Ovary (tissue), 7 donors: ENCODE measurements at regions not wholly inside any gene's neighbourhood (a gene's known extent, or its start where the extent isn't known, plus 50 kb on each side); places are given as distances from the start of the nearest gene placed in this dataset.

Experiments used
- DNase-seq, 5 donors: peaks; one replicate each; pipeline ENCODE4 v3.0.0-alpha.2; 2019 to 2020
- H3K27ac ChIP-seq, 2 donors: fragments of 200-600 bp; one replicate each; pipeline versions ENCODE4 v1.5.1 to v1.8.0; 2019 to 2022
- H3K27me3 ChIP-seq: fragments of 200-600 bp; one replicate; pipeline ENCODE4 v1.8.0; 2022
- H3K36me3 ChIP-seq: fragments of 200-600 bp; sonication (generic); one replicate; pipeline ENCODE4 v1.5.1; 2019
- H3K4me1 ChIP-seq: one replicate; pipeline ENCODE4 v1.8.1; 2013; ENCODE audit warnings: mild to moderate bottlenecking, moderate library complexity; ENCODE audit not compliant: insufficient read depth
- H3K4me3 ChIP-seq: fragments of 200-600 bp; sonication (generic); one replicate; pipeline ENCODE4 v1.5.1; 2017
- H3K9me3 ChIP-seq, 2 donors: fragments of 200-600 bp in 1 of 2; sonication (generic) in 1 of 2; one replicate each; pipeline versions ENCODE4 v1.5.1 to v1.8.1; 2013 to 2019; ENCODE audit warnings: mild to moderate bottlenecking in 1 of 2, moderate library complexity in 1 of 2
- CTCF ChIP-seq, 3 donors: fragments of 450-650 bp in 2 of 3; fragments of 200-600 bp in 1 of 3; IDR thresholded peaks; one replicate each; pipeline versions ENCODE4 v1.5.1 to v1.8.0; 2016 to 2022; ENCODE audit warnings: antibody characterized with exemption in 3 of 3, mild to moderate bottlenecking in 1 of 3
- EP300 ChIP-seq: sonication (generic); formaldehyde crosslinking; IDR thresholded peaks from one replicate; pipeline ENCODE4 v1.6.1; 2017; ENCODE audit warnings: antibody characterized with exemption
- POLR2A ChIP-seq: fragments of 450-650 bp; IDR thresholded peaks from one replicate; pipeline ENCODE4 v1.6.1; 2017; ENCODE audit warnings: antibody characterized with exemption, mild to moderate bottlenecking, moderate library complexity
- WGBS, 3 donors: extraction: QIAGEN DNeasy Blood & Tissue Kit in 1 of 3; methylation state at CpG; one replicate each; pipeline versions ENCODE4 v1.1.5 to v1.1.7; 2013 to 2017; 5-methylcytosine and 5-hydroxymethylcytosine counted together
- intact Hi-C, 4 donors: fragments of 100-400 bp; cut with DNase I; formaldehyde crosslinking; loops; one replicate each; pipeline versions ENCODE4 v1.11.0 to v1.15.1; 2022 to 2023
- donor health status: DM: no; HTN: no; CAD: no; lungs with moderate emphysema.
- donor health status: DM: no; HTN: no; CAD: no.
- donor health status: Bipolar disorder and iron deficiency.
- donor health status: DM: no; HTN: no; CAD: no.
- donor health status: DM: yes; HTN: yes; CAD: no.

GRCh38 chr3:10744098-10744465 lies 71.9 kb upstream of the SLC6A11 start:
- no peaks in the 10 kb centered on the region for H3K27me3 ChIP-seq
- 11 to 23% (median 19%) methylated on average over 7 of the region's 7 CpGs for WGBS, 3 donors
- no peaks in the 10 kb centered on the region for H3K4me1 ChIP-seq
- no peak for DNase-seq
- H3K9me3 ChIP-seq = no peaks in the 10 kb centered on the region
- intact Hi-C loops = no loop called here
- no peaks in the 10 kb centered on the region for H3K36me3 ChIP-seq
- H3K27ac ChIP-seq = no peak overlapping the region
- no peak for TF ChIP-seq CTCF (IDR thresholded peaks at IDR 0.05)
- no peak for TF ChIP-seq POLR2A
- no peak for TF ChIP-seq EP300
- H3K4me3 ChIP-seq = no peak overlapping the region

GRCh38 chr3:10745392-10745791 lies 70.6 kb upstream of the SLC6A11 start:
- TF ChIP-seq POLR2A = no peak
- TF ChIP-seq CTCF (IDR thresholded peaks at IDR 0.05) = no peak
- intact Hi-C loops = no loop called here
- H3K27ac ChIP-seq = no peak overlapping the region
- H3K4me3 ChIP-seq = no peak overlapping the region
- H3K9me3 ChIP-seq = no peaks in the 10 kb centered on the region
- H3K4me1 ChIP-seq = no peaks in the 10 kb centered on the region
- DNase-seq = no peak
- H3K36me3 ChIP-seq = no peaks in the 10 kb centered on the region
- no peaks in the 10 kb centered on the region for H3K27me3 ChIP-seq

- intact Hi-C loops = no loop called here
- WGBS, 3 donors = 55 to 56% (median 55%) methylated on average over 4 of the region's 4 CpGs
- no peaks in the 10 kb centered on the region for H3K27me3 ChIP-seq
Observed at GRCh38 chr3:10746001-10746400, 70.0 kb upstream of the SLC6A11 start.

GRCh38 chr3:10746684-10747083 lies 69.3 kb upstream of the SLC6A11 start:
- WGBS, 3 donors = 87 to 93% (median 89%) methylated on average over 2 of the region's 2 CpGs
- Histone ChIP-seq H3K4me3 (no peak overlapping the region), H3K36me3 (no peaks in the 10 kb centered on the region), H3K4me1 (no peaks in the 10 kb centered on the region), H3K9me3 (no peaks in the 10 kb centered on the region), H3K27ac (no peak overlapping the region), H3K27me3 (no peaks in the 10 kb centered on the region)
- TF ChIP-seq EP300 (no peak), CTCF (IDR thresholded peaks at IDR 0.05) (no peak), POLR2A (no peak)
- intact Hi-C loops = no loop called here
- no peak for DNase-seq

More at GRCh38 chr3:10746001-10746400, 70.0 kb upstream of the SLC6A11 start:
- Histone ChIP-seq H3K4me1 (no peaks in the 10 kb centered on the region), H3K9me3 (no peaks in the 10 kb centered on the region), H3K4me3 (no peak overlapping the region), H3K27ac (no peak overlapping the region), H3K36me3 (no peaks in the 10 kb centered on the region)
- TF ChIP-seq POLR2A = no peak
- TF ChIP-seq CTCF (IDR thresholded peaks at IDR 0.05) = no peak
- TF ChIP-seq EP300 = no peak
- DNase-seq = no peak

- Histone ChIP-seq H3K9me3 (no peaks in the 10 kb centered on the region), H3K27me3 (no peaks in the 10 kb centered on the region), H3K36me3 (no peaks in the 10 kb centered on the region), H3K4me1 (no peaks in the 10 kb centered on the region), H3K27ac (no peak overlapping the region), H3K4me3 (no peak overlapping the region)
- TF ChIP-seq CTCF (IDR thresholded peaks at IDR 0.05) (no peak), EP300 (no peak), POLR2A (no peak)
- DNase-seq = no peak
- intact Hi-C loops = no loop called here
- 69 to 75% (median 75%) methylated on average over 6 of the region's 6 CpGs for WGBS, 3 donors
Observed at GRCh38 chr3:10747341-10747740, 68.7 kb upstream of the SLC6A11 start.
